Body of pancreas (tissue), 4 donors: ENCODE measurements at regions not wholly inside any gene's neighbourhood (a gene's known extent, or its start where the extent isn't known, plus 50 kb on each side); places are given as distances from the start of the nearest gene placed in this dataset.

Experiments used
- POLR2A ChIP-seq, 3 donors: fragments of 450-650 bp; IDR thresholded peaks; one replicate each; pipeline ENCODE4 v1.6.1; 2016; ENCODE audit warnings: antibody characterized with exemption in 3 of 3, mild to moderate bottlenecking in 2 of 3
- TF ChIP-seq, protein P1 (sequence below), 7 experiments: fragments of 450-650 bp in 4 of 7; fragments of 200-600 bp in 3 of 7; sonication (generic) in 3 of 7; IDR thresholded peaks; one replicate each; pipeline ENCODE4 v1.5.1; 2016 to 2019; ENCODE audit warnings: antibody characterized with exemption in 7 of 7

DNA sequence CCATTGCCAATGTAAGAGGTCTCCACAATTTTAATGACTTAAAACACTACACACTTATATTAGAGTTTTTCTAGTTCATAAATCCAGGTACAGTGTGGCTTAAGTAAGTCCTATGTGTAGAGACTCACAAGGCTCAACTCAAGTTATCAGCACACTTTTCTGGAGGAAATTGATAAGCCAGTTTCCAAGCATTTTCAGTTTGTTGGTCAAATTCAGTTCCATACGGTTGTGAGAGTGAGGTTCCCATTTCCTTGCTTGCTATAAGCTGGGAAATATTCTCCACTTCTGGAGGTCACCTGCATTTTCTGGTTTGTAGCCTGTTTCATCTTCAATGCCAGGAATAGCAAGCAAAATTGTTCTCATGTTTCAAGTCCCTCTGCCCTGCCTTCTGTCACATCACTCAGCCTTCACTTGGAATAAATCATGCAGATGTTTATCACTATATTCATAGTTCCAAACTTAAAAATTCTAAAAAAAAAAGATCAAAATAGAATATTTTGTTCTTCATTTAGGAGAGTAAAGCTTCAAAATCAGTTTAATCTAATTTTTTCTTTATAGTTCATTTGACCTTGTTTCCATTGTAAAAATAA is 1137.5 kb upstream of the INTU start:
- TF ChIP-seq, protein P1, sequence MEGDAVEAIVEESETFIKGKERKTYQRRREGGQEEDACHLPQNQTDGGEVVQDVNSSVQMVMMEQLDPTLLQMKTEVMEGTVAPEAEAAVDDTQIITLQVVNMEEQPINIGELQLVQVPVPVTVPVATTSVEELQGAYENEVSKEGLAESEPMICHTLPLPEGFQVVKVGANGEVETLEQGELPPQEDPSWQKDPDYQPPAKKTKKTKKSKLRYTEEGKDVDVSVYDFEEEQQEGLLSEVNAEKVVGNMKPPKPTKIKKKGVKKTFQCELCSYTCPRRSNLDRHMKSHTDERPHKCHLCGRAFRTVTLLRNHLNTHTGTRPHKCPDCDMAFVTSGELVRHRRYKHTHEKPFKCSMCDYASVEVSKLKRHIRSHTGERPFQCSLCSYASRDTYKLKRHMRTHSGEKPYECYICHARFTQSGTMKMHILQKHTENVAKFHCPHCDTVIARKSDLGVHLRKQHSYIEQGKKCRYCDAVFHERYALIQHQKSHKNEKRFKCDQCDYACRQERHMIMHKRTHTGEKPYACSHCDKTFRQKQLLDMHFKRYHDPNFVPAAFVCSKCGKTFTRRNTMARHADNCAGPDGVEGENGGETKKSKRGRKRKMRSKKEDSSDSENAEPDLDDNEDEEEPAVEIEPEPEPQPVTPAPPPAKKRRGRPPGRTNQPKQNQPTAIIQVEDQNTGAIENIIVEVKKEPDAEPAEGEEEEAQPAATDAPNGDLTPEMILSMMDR (IDR thresholded peaks at IDR 0.05) = no peak
- TF ChIP-seq POLR2A (IDR thresholded peaks at IDR 0.05) = no peak
